ENCODE measurements at regions not wholly inside any gene's neighbourhood (a gene's known extent, or its start where the extent isn't known, plus 50 kb on each side); places are given as distances from the start of the nearest gene placed in this dataset.
A peak's percentile ranks its signal among the peaks of the same experiment; 100 is the strongest.
"Not testable (repeated sequence)": the region's sequence is repeated elsewhere in the genome, so short reads cannot be mapped to it uniquely, and the experiment has no call there.

DNA sequence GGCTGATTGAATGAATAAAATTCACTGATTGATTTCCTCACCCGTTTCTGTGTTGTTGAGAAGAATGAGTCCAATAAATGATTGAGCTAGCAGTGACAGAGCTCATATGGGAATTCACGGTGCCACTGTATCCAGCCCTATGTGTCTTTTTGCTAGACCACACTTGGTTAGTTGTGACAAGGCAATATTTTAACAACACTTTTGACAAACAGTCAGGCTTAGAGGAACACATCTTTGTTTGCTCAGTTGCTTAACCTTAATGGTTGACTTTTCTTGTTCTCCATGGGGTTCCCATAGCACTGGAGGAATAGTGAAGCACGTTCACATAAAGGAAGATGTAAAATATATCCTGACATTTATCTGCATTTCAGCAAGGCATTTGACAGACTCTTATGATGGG, 273.9 kb upstream of the DEPDC1 start:
- Histone ChIP-seq H3K9me3 (peaks cover 0 to 12% (median 3%) of the 10 kb centered on the region in 12 donors), H3K27me3 (no peaks in the 10 kb centered on the region), H3K36me3 (no peaks in the 10 kb centered on the region), H3K4me1 (no peaks in the 10 kb centered on the region), H3K4me3 (no peak overlapping the region), H3K27ac (no peak overlapping the region)
- 80 to 89% (median 84%) methylated on average over 3 of the region's 3 CpGs for WGBS, 4 donors
- no peak for DNase-seq
- no peak for ATAC-seq
- intact Hi-C loops (cut with DNase I) = no loop called here
- TF ChIP-seq, protein P1, sequence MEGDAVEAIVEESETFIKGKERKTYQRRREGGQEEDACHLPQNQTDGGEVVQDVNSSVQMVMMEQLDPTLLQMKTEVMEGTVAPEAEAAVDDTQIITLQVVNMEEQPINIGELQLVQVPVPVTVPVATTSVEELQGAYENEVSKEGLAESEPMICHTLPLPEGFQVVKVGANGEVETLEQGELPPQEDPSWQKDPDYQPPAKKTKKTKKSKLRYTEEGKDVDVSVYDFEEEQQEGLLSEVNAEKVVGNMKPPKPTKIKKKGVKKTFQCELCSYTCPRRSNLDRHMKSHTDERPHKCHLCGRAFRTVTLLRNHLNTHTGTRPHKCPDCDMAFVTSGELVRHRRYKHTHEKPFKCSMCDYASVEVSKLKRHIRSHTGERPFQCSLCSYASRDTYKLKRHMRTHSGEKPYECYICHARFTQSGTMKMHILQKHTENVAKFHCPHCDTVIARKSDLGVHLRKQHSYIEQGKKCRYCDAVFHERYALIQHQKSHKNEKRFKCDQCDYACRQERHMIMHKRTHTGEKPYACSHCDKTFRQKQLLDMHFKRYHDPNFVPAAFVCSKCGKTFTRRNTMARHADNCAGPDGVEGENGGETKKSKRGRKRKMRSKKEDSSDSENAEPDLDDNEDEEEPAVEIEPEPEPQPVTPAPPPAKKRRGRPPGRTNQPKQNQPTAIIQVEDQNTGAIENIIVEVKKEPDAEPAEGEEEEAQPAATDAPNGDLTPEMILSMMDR (IDR thresholded peaks at IDR 0.05) = no peak
- no peak for TF ChIP-seq POLR2A (IDR thresholded peaks at IDR 0.05)

DNA sequence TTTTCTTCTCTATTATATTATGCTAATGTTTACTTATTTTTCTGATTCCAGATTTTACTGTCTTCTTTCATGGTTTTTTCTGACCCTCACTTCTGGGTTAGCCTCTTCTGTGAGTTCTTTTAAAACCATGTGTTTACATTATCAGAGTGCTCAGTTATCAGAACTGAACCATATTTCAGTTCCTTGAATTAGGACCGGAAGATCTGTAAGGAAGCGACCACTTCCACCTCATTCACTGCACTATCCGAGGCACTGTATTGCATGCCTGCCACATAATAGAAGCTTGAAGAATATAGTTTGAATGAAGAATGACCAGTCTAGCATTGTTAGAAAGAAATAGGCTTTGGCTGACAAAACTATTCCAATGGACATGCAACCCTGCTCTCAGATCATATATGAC, 281.0 kb upstream of the DEPDC1 start:
- Histone ChIP-seq H3K4me3 (no peak overlapping the region), H3K9me3 (peaks cover 0 to 21% (median 0%) of the 10 kb centered on the region in 12 donors), H3K27me3 (no peaks in the 10 kb centered on the region), H3K27ac (no peak overlapping the region), H3K36me3 (no peaks in the 10 kb centered on the region), H3K4me1 (no peaks in the 10 kb centered on the region)
- WGBS, 4 donors = 46 to 57% (median 47%) methylated on average over 3 of the region's 3 CpGs
- no peak for DNase-seq
- intact Hi-C loops (cut with DNase I) = no loop called here
- no peak for ATAC-seq
- TF ChIP-seq, protein P1 (IDR thresholded peaks at IDR 0.05) = no peak

DNA sequence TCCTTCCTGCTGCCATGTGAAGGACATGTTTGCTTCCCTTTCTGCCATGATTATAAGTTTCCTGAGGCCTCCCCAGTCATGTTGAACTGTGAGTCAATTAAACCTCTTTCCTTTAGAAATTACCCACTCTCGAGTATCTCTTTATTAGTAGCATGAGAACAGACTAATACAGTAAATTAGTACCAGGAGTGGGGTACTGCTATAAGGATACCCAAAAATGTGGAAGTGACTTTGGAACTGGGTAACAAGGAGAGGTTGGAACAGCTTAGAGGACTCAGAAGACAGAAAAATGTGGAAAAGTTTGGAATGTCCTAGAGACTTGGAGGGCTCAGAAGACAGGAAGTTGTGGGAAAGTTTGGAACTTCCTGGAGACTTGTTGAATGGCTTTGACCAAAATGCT, 283.0 kb upstream of the DEPDC1 start:
- H3K27me3 ChIP-seq; H3K36me3 ChIP-seq; H3K4me1 ChIP-seq; H3K27ac ChIP-seq; DNase-seq; intact Hi-C loops (cut with DNase I); ATAC-seq; H3K4me3 ChIP-seq: not testable (repeated sequence)
- peaks cover 0 to 21% (median 0%) of the 10 kb centered on the region in 12 donors for H3K9me3 ChIP-seq
- WGBS, 4 donors = 80 to 90% (median 83%) methylated on average over 1 of the region's 1 CpG

DNA sequence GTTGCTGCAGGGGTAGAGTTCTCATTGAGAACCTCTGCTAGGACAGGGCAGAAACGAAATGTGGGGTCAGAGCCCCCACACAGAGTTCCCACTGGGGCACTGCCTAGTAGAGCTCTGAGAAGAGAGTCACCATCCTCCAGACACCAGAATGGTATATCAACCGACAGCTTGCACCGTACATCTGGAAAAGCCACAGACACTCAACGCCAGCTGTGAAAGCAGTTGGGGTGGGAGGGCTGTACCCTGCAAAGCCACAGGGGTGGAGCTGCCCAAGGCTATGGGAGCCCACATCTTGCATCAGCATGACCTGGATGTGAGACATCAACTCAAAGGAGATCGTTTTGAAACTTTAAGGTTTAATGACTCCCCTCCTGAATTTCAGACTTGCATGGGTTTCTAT, 284.0 kb upstream of the DEPDC1 start:
- TF ChIP-seq POLR2A (IDR thresholded peaks at IDR 0.05) = no peak
- TF ChIP-seq, protein P1 (IDR thresholded peaks at IDR 0.05) = no peak
- Histone ChIP-seq H3K36me3 (no peaks in the 10 kb centered on the region), H3K27me3 (peaks cover 0 to 4% (median 0%) of the 10 kb centered on the region in 9 donors), H3K4me3 (no peak overlapping the region), H3K27ac (no peak overlapping the region), H3K9me3 (peaks cover 0 to 21% (median 0%) of the 10 kb centered on the region in 12 donors), H3K4me1 (no peaks in the 10 kb centered on the region)
- DNase-seq (no peak), ATAC-seq (no peak)
- intact Hi-C loops (cut with DNase I) = no loop called here
- WGBS, 4 donors = 53 to 75% (median 60%) methylated on average over 4 to 5 of the region's 5 CpGs

DNA sequence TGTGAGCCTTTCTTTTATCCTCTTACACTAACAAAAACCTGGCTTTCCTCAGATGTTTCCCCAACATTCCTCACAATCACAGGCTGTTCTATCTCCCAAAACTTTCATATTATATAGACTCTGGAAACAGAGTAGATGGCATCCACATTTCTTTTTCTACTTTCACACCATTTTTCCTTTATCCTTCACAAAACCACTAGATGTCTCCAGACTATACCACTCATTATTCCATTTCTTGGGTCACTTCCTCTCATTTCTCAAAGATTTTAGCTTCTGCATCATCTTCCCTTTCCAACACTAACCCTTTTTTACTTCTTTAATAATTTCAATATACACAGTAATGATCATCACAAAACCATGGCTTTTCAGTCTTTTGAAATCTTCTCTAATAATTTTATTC, 286.0 kb upstream of the DEPDC1 start:
- no peak for DNase-seq
- intact Hi-C loops (cut with DNase I) = no loop called here

More for the DNA sequence above, 286.0 kb upstream of the DEPDC1 start:
- H3K9me3 ChIP-seq = peaks cover 0 to 21% (median 0%) of the 10 kb centered on the region in 12 donors
- ATAC-seq = no peak
- TF ChIP-seq POLR2A (IDR thresholded peaks at IDR 0.05) = no peak
- TF ChIP-seq, protein P1 (IDR thresholded peaks at IDR 0.05) = peak in 3 of 12 donors; percentile 19 to 35 (median 34)
- no peaks in the 10 kb centered on the region for H3K4me1 ChIP-seq
- no peak overlapping the region for H3K4me3 ChIP-seq
- no peak overlapping the region for H3K27ac ChIP-seq
- H3K36me3 ChIP-seq = no peaks in the 10 kb centered on the region
- peaks cover 0 to 4% (median 0%) of the 10 kb centered on the region in 9 donors for H3K27me3 ChIP-seq
